SU-DHL-6 (cell line): ENCODE measurements at regions not wholly inside any gene's neighbourhood (a gene's known extent, or its start where the extent isn't known, plus 50 kb on each side); places are given as distances from the start of the nearest gene placed in this dataset.

Experiments used
- CTCF ChIP-seq: fragments of 200-600 bp; sonication (generic); IDR thresholded peaks from one replicate; pipeline ENCODE4 v1.5.1; 2017; ENCODE audit warnings: antibody characterized with exemption, mild to moderate bottlenecking, low read length, moderate library complexity; ENCODE audit not compliant: insufficient read depth, poor library complexity, severe bottlenecking
- EZH2phosphoT487 ChIP-seq: fragments of 200-600 bp; sonication (generic), shearing (Covaris generic); conservative IDR thresholded peaks from 2 replicates; pipeline ENCODE4 v1.6.1; 2018; ENCODE audit warnings: mild to moderate bottlenecking, antibody characterized with exemption, low read length, moderate library complexity, mixed read lengths

GRCh38 chr15:66953523-66954229 lies 111.7 kb upstream of the SMAD3 start:
- TF ChIP-seq CTCF (no peak), EZH2phosphoT487 (no peak)
